GM21528 (cell line): ENCODE measurements at regions not wholly inside any gene's neighbourhood (a gene's known extent, or its start where the extent isn't known, plus 50 kb on each side); places are given as distances from the start of the nearest gene placed in this dataset.

Experiments
- ATAC-seq: cut with Tn5 transposase; IDR thresholded peaks from one replicate; pipeline ENCODE4 v1.9.1; 2021; ENCODE audit warnings: mild to moderate bottlenecking, moderate library complexity; ENCODE audit not compliant: unreplicated experiment, low FRiP score

- ATAC-seq, result no peak
Measured at GRCh38 chr3:178454726-178455125, 81.5 kb upstream of the KCNMB2 start.

- ATAC-seq, result no peak
Measured at GRCh38 chr3:178455226-178455625, 81.0 kb upstream of the KCNMB2 start.

- ATAC-seq, result no peak
Measured at GRCh38 chr3:178455946-178456345, 80.3 kb upstream of the KCNMB2 start.

GRCh38 chr3:178456621-178457285, 79.5 kb upstream of the KCNMB2 start:
- ATAC-seq, result no peak

- ATAC-seq, result no peak
Measured at GRCh38 chr3:178457511-178457910, 78.7 kb upstream of the KCNMB2 start.

- ATAC-seq, result no peak
Measured at GRCh38 chr3:178458313-178459037, 77.8 kb upstream of the KCNMB2 start.

- ATAC-seq, result no peak
Measured at GRCh38 chr3:178459038-178459410, 77.2 kb upstream of the KCNMB2 start.

- no peak for ATAC-seq
Measured at GRCh38 chr3:178465260-178466180, 70.7 kb upstream of the KCNMB2 start.

- no peak for ATAC-seq
Measured at GRCh38 chr3:178472941-178473340, 63.3 kb upstream of the KCNMB2 start.

- ATAC-seq, result no peak
Measured at GRCh38 chr3:178474526-178474925, 61.7 kb upstream of the KCNMB2 start.

GRCh38 chr3:178475062-178475461, 61.2 kb upstream of the KCNMB2 start:
- no peak for ATAC-seq

GRCh38 chr3:178476886-178477285, 59.4 kb upstream of the KCNMB2 start:
- no peak for ATAC-seq

- ATAC-seq, result no peak
Measured at GRCh38 chr3:178479446-178479845, 56.8 kb upstream of the KCNMB2 start.

GRCh38 chr3:178479860-178480259, 56.4 kb upstream of the KCNMB2 start:
- ATAC-seq, result no peak

GRCh38 chr3:178480274-178480673, 56.0 kb upstream of the KCNMB2 start:
- peak; percentile 29 for ATAC-seq

GRCh38 chr3:178480795-178481194, 55.4 kb upstream of the KCNMB2 start:
- ATAC-seq, result peak; percentile 99

GRCh38 chr3:178482981-178483380, 53.3 kb upstream of the KCNMB2 start:
- ATAC-seq, result no peak

- ATAC-seq, result no peak
Measured at GRCh38 chr3:178483704-178484103, 52.5 kb upstream of the KCNMB2 start.

- no peak for ATAC-seq
Measured at GRCh38 chr3:178485756-178486155, 50.5 kb upstream of the KCNMB2 start.
